NCI-H1092 (cell line): ENCODE measurements at regions not wholly inside any gene's neighbourhood (a gene's known extent, or its start where the extent isn't known, plus 50 kb on each side); places are given as distances from the start of the nearest gene placed in this dataset.
"Not testable (repeated sequence)": the region's sequence is repeated elsewhere in the genome, so short reads cannot be mapped to it uniquely, and the experiment has no call there.

ENCODE experiments used
- DNase-seq: peaks from one replicate; lab custom pipeline; 2025; lab: John Stamatoyannopoulos, UW

GRCh38 chr6:43884652-43885022 lies 114.6 kb downstream of the VEGFA start:
- DNase-seq, result no peak

GRCh38 chr6:43883847-43884651 lies 114.0 kb downstream of the VEGFA start:
- no peak for DNase-seq

GRCh38 chr6:43882690-43883448 lies 112.9 kb downstream of the VEGFA start:
- DNase-seq, result not testable (repeated sequence)

DNA sequence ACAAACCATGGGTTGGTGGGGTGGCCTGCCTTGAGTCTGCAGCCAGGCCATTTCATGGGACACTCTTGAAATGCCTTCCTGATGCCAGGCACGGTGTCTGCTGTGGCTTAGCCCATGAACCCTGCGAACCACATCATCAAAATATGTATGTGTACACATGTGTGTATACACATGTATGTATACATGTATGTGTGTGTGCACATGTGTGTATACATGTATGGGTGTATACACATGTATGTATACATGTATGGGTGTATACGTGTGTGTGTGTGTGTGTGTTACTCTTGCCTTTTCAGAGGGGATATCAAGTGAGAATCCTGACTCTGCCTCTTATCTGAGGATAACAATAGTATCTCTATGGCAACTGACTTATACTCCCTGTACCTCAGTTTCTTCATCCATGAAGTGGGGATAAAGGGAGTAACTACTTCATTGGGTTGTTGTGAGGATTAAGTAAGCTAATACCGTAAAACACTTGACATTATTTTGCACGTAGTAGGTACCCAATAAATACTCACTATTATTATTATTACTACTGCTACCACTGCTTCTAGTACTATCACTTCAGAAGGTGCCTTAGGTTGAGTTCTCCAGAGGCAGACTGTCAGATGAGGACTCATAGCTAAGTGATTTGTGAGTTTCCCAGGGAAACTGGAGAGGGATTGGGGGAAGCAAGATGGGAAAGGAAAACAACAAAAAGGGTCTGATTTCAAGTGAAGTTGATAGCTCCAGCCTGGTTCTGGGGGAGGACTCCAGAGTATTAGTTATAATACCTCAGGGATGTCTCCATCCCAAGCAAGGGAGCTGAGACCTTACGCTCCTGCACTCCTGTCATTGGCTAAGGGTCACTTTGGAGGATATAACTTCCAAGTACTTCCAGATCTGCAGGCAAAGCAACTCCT lies 110.5 kb downstream of the VEGFA start:
- no peak for DNase-seq

- no peak for DNase-seq
These were observed 109.7 kb downstream of the VEGFA start for GRCh38 chr6:43879722-43880121.

DNA sequence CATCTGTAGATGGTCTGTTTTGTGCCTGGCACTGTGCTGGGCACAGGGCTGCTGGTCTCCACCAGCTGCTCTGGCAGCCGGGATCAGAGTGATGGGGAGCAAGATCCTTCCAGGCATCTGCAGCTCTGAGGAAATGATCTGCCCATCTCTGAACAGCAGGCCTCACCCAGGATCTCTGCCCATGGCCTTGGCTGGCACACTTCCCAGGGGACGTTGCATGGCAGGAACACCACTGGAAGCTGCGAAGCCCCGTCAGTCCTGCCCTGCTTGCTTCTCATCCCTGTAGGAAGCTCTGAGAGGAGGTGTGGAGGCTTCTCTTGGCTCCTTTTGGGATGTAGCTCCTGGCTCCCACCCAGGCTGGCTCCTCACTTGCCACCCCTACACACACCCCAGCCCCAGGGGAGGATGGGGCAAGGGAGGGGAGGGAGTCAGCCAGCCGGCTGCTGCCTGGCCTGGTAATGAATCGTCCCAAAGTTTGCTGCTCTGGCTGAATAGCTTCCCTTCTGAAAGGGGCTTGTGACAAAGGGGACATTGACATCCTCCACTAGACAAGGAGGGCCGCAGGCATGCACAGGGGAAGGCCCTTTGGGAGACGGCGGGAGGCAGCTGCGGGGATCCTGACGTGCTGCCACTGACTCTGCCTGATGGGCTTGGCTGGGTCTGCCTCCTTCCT lies 108.9 kb downstream of the VEGFA start:
- peak; percentile 31 for DNase-seq

DNA sequence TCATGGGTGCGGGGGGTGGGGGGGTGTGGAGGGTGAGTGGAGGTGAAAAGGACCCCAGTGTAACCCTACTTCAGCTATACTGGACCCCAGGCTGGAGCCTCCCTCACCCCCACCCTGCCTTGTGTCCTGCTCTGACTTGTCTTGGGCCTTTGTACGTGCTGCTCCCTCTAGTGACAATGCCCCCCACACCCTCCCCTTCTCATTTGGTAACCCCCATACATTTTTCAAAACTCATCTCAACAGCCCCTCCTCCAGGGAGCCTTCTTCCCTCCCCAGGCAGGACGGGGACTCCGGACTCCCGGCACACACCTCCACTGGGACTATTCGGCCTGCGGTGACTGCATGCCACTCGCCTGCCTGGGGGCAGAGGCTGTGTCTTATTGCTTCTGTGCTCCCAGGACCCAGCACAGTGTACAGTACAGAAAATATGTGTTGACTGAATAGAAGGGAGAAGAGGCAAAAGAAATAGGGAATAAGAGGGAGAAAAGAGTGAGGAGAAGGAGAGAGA lies 108.2 kb downstream of the VEGFA start:
- no peak for DNase-seq

DNA sequence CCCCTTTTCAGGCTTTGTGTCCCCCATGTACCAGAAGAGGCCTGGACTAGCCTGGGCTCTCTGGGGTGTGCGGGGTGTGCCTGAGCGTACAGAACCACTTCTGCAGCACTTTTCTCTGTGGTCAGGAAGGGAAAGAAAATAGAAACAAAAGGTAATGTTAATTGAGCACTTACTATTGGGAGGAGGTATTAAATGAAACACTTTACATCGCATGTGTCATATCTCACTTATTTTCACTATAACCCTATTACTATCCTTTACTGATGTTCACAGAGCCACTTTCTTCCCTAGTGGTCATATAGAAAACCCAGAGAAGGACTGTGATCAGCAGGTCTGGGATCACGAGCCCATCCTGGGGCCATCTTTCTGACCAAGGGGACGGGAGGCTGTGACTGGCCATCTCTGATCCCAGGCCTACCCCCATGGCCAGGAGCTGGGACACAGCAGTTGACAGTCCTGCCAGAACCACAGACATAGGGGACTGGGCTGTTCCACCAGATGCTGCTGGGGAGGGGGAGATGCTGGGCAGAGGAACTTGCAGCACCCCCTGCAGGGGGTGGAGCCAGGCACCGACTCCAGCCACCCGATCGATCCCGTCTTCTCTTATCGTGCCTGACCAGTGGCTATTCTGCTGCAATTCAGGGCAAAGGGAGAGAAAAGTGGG lies 107.6 kb downstream of the VEGFA start:
- no peak for DNase-seq

DNA sequence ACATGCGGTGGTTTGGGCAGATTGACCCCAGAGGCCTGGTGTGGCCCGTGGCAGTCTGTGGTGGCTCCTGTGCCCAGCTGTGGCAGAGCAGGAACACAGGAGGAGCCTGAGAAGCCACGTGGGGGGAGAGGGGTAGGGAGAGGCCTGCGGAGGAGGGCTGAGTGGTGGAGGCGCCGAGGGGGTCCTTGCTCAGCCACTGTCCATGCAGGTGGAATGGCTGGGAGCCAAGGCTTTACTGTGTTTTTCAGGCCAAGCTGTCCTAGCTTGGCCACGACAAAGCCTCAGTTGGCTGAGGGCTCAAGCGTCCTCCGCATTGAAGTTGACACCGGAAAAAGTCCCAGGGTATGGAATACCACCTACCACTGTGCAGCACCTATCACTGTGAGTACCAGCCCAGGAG lies 107.0 kb downstream of the VEGFA start:
- no peak for DNase-seq

GRCh38 chr6:43876602-43877001 lies 106.6 kb downstream of the VEGFA start:
- DNase-seq, result no peak

- DNase-seq, result no peak
These were observed 106.0 kb downstream of the VEGFA start for GRCh38 chr6:43875849-43876572.

GRCh38 chr6:43874814-43875590 lies 105.0 kb downstream of the VEGFA start:
- DNase-seq, result no peak

DNA sequence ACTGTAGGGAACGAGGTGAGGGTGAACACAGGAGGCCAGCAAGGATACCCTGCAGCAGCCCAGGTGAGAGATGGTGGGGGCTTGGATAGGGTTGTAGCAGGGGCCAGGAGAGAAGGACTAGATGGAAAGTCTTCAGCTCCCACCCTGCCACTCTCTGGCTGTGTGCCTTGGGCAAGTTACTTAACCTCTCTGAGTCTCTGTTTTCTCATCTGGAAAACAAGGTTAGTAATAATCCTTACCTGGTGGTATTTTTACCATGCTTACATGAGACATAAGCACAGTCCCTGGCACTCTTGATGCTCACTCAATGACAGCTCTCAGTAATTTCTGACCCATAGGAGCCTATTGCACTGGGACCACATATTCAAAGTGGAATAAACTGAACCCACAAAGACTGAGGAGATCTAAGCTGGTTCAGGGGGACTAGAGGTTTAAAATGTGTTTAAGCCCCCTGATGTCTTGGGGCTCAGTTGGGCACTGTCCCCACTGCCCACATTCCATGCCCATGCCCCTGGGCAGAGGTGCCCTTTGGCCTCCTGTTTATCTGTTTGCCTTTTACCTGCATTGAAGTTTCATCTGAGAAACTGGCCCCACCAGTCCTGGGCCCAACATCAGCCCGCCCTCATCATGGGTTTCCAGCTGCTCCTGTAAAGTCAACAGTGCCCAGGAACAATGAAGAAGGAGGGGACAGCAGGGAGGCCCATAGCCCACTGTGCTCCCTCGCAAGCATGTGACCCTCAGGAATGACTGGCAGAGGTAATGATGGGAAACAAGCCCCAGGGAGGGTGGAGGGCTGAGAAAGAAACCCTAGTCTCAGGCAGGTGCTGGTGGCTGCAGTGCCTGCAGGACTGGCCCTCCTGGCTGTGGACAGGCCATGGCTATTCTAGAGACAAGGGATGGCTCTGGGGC lies 104.0 kb downstream of the VEGFA start:
- DNase-seq, result peak; percentile 52

GRCh38 chr6:43871933-43872332 lies 101.9 kb downstream of the VEGFA start:
- DNase-seq, result no peak

DNA sequence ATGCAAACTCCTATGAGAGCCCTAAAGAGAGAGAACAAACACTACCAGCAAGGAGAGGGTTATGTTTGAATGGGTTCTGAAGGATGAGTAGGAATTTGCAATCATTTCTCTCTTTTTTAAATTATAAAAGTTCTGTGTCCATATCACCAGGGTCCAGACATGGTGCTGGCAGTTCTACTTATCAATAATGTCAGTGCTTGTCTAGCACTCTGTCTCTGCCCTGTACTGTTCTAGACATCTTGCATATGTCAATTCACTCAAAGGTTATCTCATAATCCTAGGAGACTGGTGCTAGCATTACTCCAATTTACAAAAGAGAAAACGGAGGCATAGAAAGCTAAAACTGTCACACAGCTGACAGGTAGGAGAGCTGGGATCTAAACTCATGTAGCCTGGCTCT lies 101.3 kb downstream of the VEGFA start:
- no peak for DNase-seq

GRCh38 chr6:43870660-43871061 lies 100.7 kb downstream of the VEGFA start:
- DNase-seq, result no peak

DNA sequence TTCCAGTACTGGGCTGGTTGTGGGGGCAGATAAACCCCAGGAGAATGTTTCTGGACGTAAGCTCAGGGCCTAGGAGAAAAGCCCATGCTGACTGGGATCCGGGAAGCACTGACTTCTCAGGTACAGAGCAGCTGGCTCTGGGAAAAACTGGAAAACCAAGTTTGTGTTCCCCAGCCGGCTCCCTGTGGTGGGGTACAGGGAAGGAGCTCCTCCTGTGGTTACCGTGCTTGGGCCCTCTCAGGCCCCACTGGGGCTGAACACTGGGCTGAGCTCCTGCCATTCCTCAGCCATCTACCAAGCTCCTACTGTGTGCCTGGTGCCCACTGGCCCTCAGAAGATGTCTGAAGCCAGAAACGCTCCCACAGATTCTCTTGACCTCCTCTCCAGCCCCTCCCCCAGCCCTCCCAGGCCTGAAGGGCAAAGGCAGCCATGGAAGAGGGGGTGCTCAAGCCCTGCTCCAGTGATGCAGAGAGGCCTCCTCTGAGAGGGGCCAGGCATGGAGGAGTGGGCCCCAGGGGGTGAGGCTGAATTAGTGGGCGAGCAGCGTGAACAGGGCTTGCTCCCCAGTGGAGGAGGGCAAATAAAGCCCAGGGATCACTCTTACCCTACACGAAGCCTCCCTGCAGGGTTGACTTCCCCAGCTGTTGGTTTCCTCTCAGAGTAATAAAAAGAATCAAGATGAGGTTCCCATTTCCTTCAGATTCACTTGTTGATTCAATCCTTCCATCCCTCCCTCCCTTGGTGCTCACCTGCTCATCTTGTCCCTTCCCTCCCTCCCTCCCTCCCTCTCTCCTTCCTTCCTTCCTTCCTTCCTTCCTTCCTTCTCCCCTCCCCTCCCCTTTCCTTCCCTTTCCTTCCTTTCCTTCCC lies 100.0 kb downstream of the VEGFA start:
- DNase-seq, result no peak
